Gastroesophageal sphincter (tissue), 4 donors: ENCODE measurements at regions not wholly inside any gene's neighbourhood (a gene's known extent, or its start where the extent isn't known, plus 50 kb on each side); places are given as distances from the start of the nearest gene placed in this dataset.

Experiments
- ATAC-seq: fragments of 150-250 bp; one replicate; pipeline ENCODE4 v1.9.1; 2016; ENCODE audit warnings: mild to moderate bottlenecking, moderate library complexity
- H3K27ac ChIP-seq, 4 donors: fragments of 200-600 bp; sonication (generic) in 3 of 4; 1 replicate in 3 of 4; 2 replicates in 1 of 4; pipeline ENCODE4 v1.5.1; 2016 to 2019
- H3K27me3 ChIP-seq: fragments of 200-600 bp; sonication (generic); one replicate; pipeline ENCODE4 v1.5.1; 2019
- H3K36me3 ChIP-seq, 2 donors: fragments of 200-600 bp; sonication (generic); one replicate each; pipeline ENCODE4 v1.5.1; 2019; ENCODE audit warnings: control low read depth in 1 of 2
- H3K4me1 ChIP-seq, 3 donors: fragments of 200-600 bp; sonication (generic); 1 replicate in 2 of 3; 2 replicates in 1 of 3; pipeline ENCODE4 v1.5.1; 2016 to 2019; ENCODE audit warnings: control low read depth in 2 of 3
- H3K4me3 ChIP-seq, 2 donors: fragments of 200-600 bp; sonication (generic); one replicate each; pipeline ENCODE4 v1.5.1; 2019; ENCODE audit warnings: mild to moderate bottlenecking in 1 of 2, moderate library complexity in 1 of 2
- H3K9me3 ChIP-seq, 3 donors: fragments of 200-600 bp; sonication (generic); one replicate each; pipeline ENCODE4 v1.5.1; 2017 to 2019; ENCODE audit warnings: control low read depth in 2 of 3
- CTCF ChIP-seq, 4 experiments: fragments of 200-600 bp in 2 of 4; fragments of 450-650 bp in 2 of 4; sonication (generic) in 1 of 4; IDR thresholded peaks; one replicate each; pipeline ENCODE4 v1.5.1; 2017 to 2019; ENCODE audit warnings: antibody characterized with exemption in 4 of 4, mild to moderate bottlenecking in 2 of 4, moderate library complexity in 2 of 4
- EP300 ChIP-seq: sonication (generic); formaldehyde crosslinking; IDR thresholded peaks from one replicate; pipeline ENCODE4 v1.6.1; 2017; ENCODE audit warnings: antibody characterized with exemption, mild to moderate bottlenecking
- POLR2A ChIP-seq, 2 donors: fragments of 450-650 bp; IDR thresholded peaks; one replicate each; pipeline ENCODE4 v1.6.1; 2017; ENCODE audit warnings: antibody characterized with exemption in 2 of 2, mild to moderate bottlenecking in 2 of 2, moderate library complexity in 1 of 2
- POLR2AphosphoS5 ChIP-seq: sonication (generic); formaldehyde crosslinking; IDR thresholded peaks from one replicate; pipeline ENCODE4 v1.6.1; 2017; ENCODE audit warnings: antibody characterized with exemption
- WGBS, 2 donors: methylation state at CpG; one replicate each; pipeline ENCODE4 v1.1.5; 2018; ENCODE audit warnings: low coverage in 1 of 2; 5-methylcytosine and 5-hydroxymethylcytosine counted together

GRCh38 chr16:79361132-79361751 is 239.3 kb downstream of the MAF start:
- TF ChIP-seq POLR2AphosphoS5 (no peak), POLR2A (IDR thresholded peaks at IDR 0.05) (no peak), EP300 (no peak), CTCF (IDR thresholded peaks at IDR 0.05) (no peak)
- no peak overlapping the region for H3K4me3 ChIP-seq
- no peak overlapping the region for H3K27ac ChIP-seq
- no peaks in the 10 kb centered on the region for H3K36me3 ChIP-seq
- no peak for ATAC-seq
- WGBS, 2 donors: 91 to 93% methylated on average over 4 to 6 of the region's 6 CpGs
- H3K27me3 ChIP-seq: no peaks in the 10 kb centered on the region
- H3K9me3 ChIP-seq: peaks cover 0 to 11% (median 0%) of the 10 kb centered on the region in 3 donors
- H3K4me1 ChIP-seq: no peaks in the 10 kb centered on the region

GRCh38 chr16:79360267-79360666 is 240.3 kb downstream of the MAF start:
- no peak for ATAC-seq

GRCh38 chr16:79359082-79359481 is 241.5 kb downstream of the MAF start:
- TF ChIP-seq POLR2A (IDR thresholded peaks at IDR 0.05) (no peak), CTCF (IDR thresholded peaks at IDR 0.05) (no peak), POLR2AphosphoS5 (no peak), EP300 (no peak)
- no peak for ATAC-seq
- 70 to 80% methylated on average over 2 to 4 of the region's 4 CpGs for WGBS, 2 donors

More at GRCh38 chr16:79360267-79360666, 240.3 kb downstream of the MAF start:
- TF ChIP-seq CTCF (IDR thresholded peaks at IDR 0.05) (no peak), POLR2AphosphoS5 (no peak), POLR2A (IDR thresholded peaks at IDR 0.05) (no peak), EP300 (no peak)
- Histone ChIP-seq H3K27me3 (no peaks in the 10 kb centered on the region), H3K27ac (no peak overlapping the region), H3K4me3 (no peak overlapping the region), H3K36me3 (no peaks in the 10 kb centered on the region), H3K4me1 (no peaks in the 10 kb centered on the region), H3K9me3 (peaks cover 0 to 11% (median 0%) of the 10 kb centered on the region in 3 donors)
- WGBS, 2 donors: 86 to 89% methylated on average over 1 of the region's 2 CpGs

GRCh38 chr16:79358188-79358587 is 242.3 kb downstream of the MAF start:
- TF ChIP-seq POLR2A (IDR thresholded peaks at IDR 0.05) (no peak), CTCF (IDR thresholded peaks at IDR 0.05) (no peak), POLR2AphosphoS5 (no peak), EP300 (no peak)
- ATAC-seq: no peak
- no peak overlapping the region for H3K4me3 ChIP-seq
- H3K27ac ChIP-seq: no peak overlapping the region
- H3K36me3 ChIP-seq: no peaks in the 10 kb centered on the region
- no peaks in the 10 kb centered on the region for H3K4me1 ChIP-seq
- H3K27me3 ChIP-seq: no peaks in the 10 kb centered on the region
- peaks cover 0 to 11% (median 0%) of the 10 kb centered on the region in 3 donors for H3K9me3 ChIP-seq
- no CpG with 5 or more reads among the region's 9 CpGs for WGBS, 2 donors

More at GRCh38 chr16:79359082-79359481, 241.5 kb downstream of the MAF start:
- H3K27ac ChIP-seq: no peak overlapping the region
- H3K4me1 ChIP-seq: no peaks in the 10 kb centered on the region
- H3K27me3 ChIP-seq: no peaks in the 10 kb centered on the region
- no peaks in the 10 kb centered on the region for H3K36me3 ChIP-seq
- peaks cover 0 to 11% (median 0%) of the 10 kb centered on the region in 3 donors for H3K9me3 ChIP-seq
- no peak overlapping the region for H3K4me3 ChIP-seq
